Neuronal stem cell (in vitro differentiated cells): ENCODE measurements at regions not wholly inside any gene's neighbourhood (a gene's known extent, or its start where the extent isn't known, plus 50 kb on each side); places are given as distances from the start of the nearest gene placed in this dataset.

Experiments used
- DNase-seq: peaks from one replicate; pipeline ENCODE4 v3.0.0-alpha.2; 2013; ENCODE audit warnings: low spot score
- H2AFZ ChIP-seq: one replicate; pipeline ENCODE4 v1.6.1; 2013; ENCODE audit warnings: mild to moderate bottlenecking, low read length, inconsistent platforms
- H2AK5ac ChIP-seq: 2 replicates; pipeline ENCODE4 v1.6.1; 2013; ENCODE audit warnings: low read depth, mild to moderate bottlenecking, inconsistent platforms, low read length, moderate library complexity, mixed read lengths
- H2BK120ac ChIP-seq: 2 replicates; pipeline ENCODE4 v1.6.1; 2013; ENCODE audit warnings: low read depth, mild to moderate bottlenecking, inconsistent platforms, low read length, moderate library complexity, mixed read lengths
- H2BK12ac ChIP-seq: one replicate; pipeline ENCODE4 v1.6.1; 2013; ENCODE audit warnings: low read length, inconsistent platforms
- H2BK15ac ChIP-seq: 2 replicates; pipeline ENCODE4 v1.6.1; 2013; ENCODE audit warnings: mild to moderate bottlenecking, low read length, inconsistent platforms, mixed read lengths
- H2BK5ac ChIP-seq: one replicate; pipeline ENCODE4 v1.6.1; 2013; ENCODE audit warnings: inconsistent platforms, mild to moderate bottlenecking, low read length, moderate library complexity
- H3K14ac ChIP-seq: one replicate; pipeline ENCODE4 v1.6.1; 2013; ENCODE audit warnings: low read length, inconsistent platforms
- H3K18ac ChIP-seq: 2 replicates; pipeline ENCODE4 v1.6.1; 2013; ENCODE audit warnings: low read length, inconsistent platforms
- H3K23ac ChIP-seq: 2 replicates; pipeline ENCODE4 v1.6.1; 2013; ENCODE audit warnings: low read depth, mild to moderate bottlenecking, mixed read lengths, low read length, inconsistent platforms; ENCODE audit not compliant: poor library complexity
- H3K27ac ChIP-seq: replicated peaks from 3 replicates; pipeline ENCODE4 v1.5.1; 2013; ENCODE audit warnings: low read length, inconsistent platforms
- H3K27me3 ChIP-seq, 3 experiments: 2 replicates each; pipeline ENCODE4 v1.6.1; 2013; ENCODE audit warnings: low read length in 3 of 3, mild to moderate bottlenecking in 2 of 3, inconsistent platforms in 1 of 3, low read depth in 1 of 3, mixed read lengths in 1 of 3, moderate library complexity in 1 of 3; ENCODE audit not compliant: control insufficient read depth in 3 of 3, insufficient read depth in 3 of 3
- H3K36me3 ChIP-seq, 2 donors: replicated peaks in 1 of 2; 2 replicates each; pipeline ENCODE4 v1.6.1; 2013; ENCODE audit warnings: low read length in 2 of 2; ENCODE audit not compliant: control insufficient read depth in 2 of 2, insufficient read depth in 2 of 2
- H3K4ac ChIP-seq: 2 replicates; pipeline ENCODE4 v1.6.1; 2013; ENCODE audit warnings: inconsistent platforms, mild to moderate bottlenecking, low read length, moderate library complexity
- H3K4me1 ChIP-seq, 2 donors: 1 replicate in 1 of 2; 2 replicates in 1 of 2; pipeline ENCODE4 v1.6.1; 2013; ENCODE audit warnings: low read length in 2 of 2, low read depth in 1 of 2; ENCODE audit not compliant: control insufficient read depth in 2 of 2, insufficient read depth in 1 of 2
- H3K4me2 ChIP-seq: one replicate; pipeline ENCODE4 v1.6.1; 2013; ENCODE audit warnings: mild to moderate bottlenecking, low read length, inconsistent platforms; ENCODE audit not compliant: insufficient read depth, poor library complexity, severe bottlenecking
- H3K4me3 ChIP-seq, 2 donors: 2 replicates each; pipeline ENCODE4 v1.5.1; 2013; ENCODE audit warnings: low read length in 2 of 2, mild to moderate bottlenecking in 2 of 2, inconsistent platforms in 1 of 2, moderate library complexity in 1 of 2
- H3K79me1 ChIP-seq: one replicate; pipeline ENCODE4 v1.6.1; 2013; ENCODE audit warnings: low read depth, mild to moderate bottlenecking, inconsistent platforms, low read length, moderate library complexity
- H3K9ac ChIP-seq: one replicate; pipeline ENCODE4 v1.6.1; 2013; ENCODE audit warnings: mild to moderate bottlenecking, low read depth, low read length, inconsistent platforms; ENCODE audit not compliant: poor library complexity
- H3K9me3 ChIP-seq, 2 donors: replicated peaks in 1 of 2; 2 replicates each; pipeline versions ENCODE3 to v1.6.1; 2013; ENCODE audit warnings: low read length in 2 of 2, mild to moderate bottlenecking in 2 of 2, inconsistent platforms in 1 of 2, low read depth in 1 of 2, mixed read lengths in 1 of 2, moderate library complexity in 1 of 2; ENCODE audit not compliant: control insufficient read depth in 2 of 2, insufficient read depth in 1 of 2
- H4K8ac ChIP-seq: one replicate; pipeline ENCODE4 v1.6.1; 2013; ENCODE audit warnings: low read depth, mild to moderate bottlenecking, inconsistent platforms, low read length, moderate library complexity
- H4K91ac ChIP-seq: one replicate; pipeline ENCODE4 v1.6.1; 2013; ENCODE audit warnings: low read length, low read depth, mild to moderate bottlenecking, inconsistent platforms; ENCODE audit not compliant: poor library complexity
- WGBS, 2 donors: extraction: QIAGEN DNeasy Blood & Tissue Kit; methylation state at CpG; one replicate each; pipeline ENCODE4 v1.1.7; 2013; ENCODE audit warnings: missing lambda C conversion rate in 2 of 2, mixed read lengths in 1 of 2; ENCODE audit not compliant: insufficient read length in 2 of 2, insufficient replicate concordance in 1 of 2; ENCODE audit errors: extremely low coverage in 2 of 2; 5-methylcytosine and 5-hydroxymethylcytosine counted together

- Histone ChIP-seq H3K9ac (no peak overlapping the region), H2BK15ac (no peak overlapping the region), H3K4ac (no peak overlapping the region), H3K36me3 (no peaks in the 10 kb centered on the region), H3K14ac (no peak overlapping the region), H3K79me1 (no peaks in the 10 kb centered on the region), H3K4me3 (no peak overlapping the region), H2AK5ac (no peak overlapping the region), H4K8ac (no peak overlapping the region), H2BK5ac (no peak overlapping the region), H3K4me2 (no peak overlapping the region), H3K23ac (no peak overlapping the region), H3K4me1 (no peaks in the 10 kb centered on the region), H3K18ac (no peak overlapping the region), H2BK120ac (no peak overlapping the region), H2BK12ac (no peak overlapping the region), H4K91ac (no peak overlapping the region), H2AFZ (no peak overlapping the region), H3K27ac (no peak overlapping the region), H3K27me3 (no peaks in the 10 kb centered on the region), H3K9me3 (no peaks in the 10 kb centered on the region)
- DNase-seq = no peak
- WGBS, 2 donors = no CpG with 5 or more reads among the region's 4 CpGs
These were observed 334.1 kb downstream of the ZNF674 start for GRCh38 chrX:46211079-46211478.

GRCh38 chrX:46209768-46210167, 335.5 kb downstream of the ZNF674 start:
- H2BK12ac ChIP-seq = no peak overlapping the region
- no peak overlapping the region for H3K4ac ChIP-seq
- H2BK120ac ChIP-seq = no peak overlapping the region
- H2AK5ac ChIP-seq = no peak overlapping the region
- no peak overlapping the region for H3K9ac ChIP-seq
- H2AFZ ChIP-seq = no peak overlapping the region
- H4K8ac ChIP-seq = no peak overlapping the region
- no peak overlapping the region for H3K18ac ChIP-seq
- no peak overlapping the region for H3K27ac ChIP-seq
- no peaks in the 10 kb centered on the region for H3K36me3 ChIP-seq
- no peaks in the 10 kb centered on the region for H3K9me3 ChIP-seq
- no peak overlapping the region for H3K14ac ChIP-seq
- H2BK15ac ChIP-seq = no peak overlapping the region
- no peak overlapping the region for H3K4me3 ChIP-seq
- no peaks in the 10 kb centered on the region for H3K79me1 ChIP-seq
- no peaks in the 10 kb centered on the region for H3K4me1 ChIP-seq
- no peak for DNase-seq
- H3K4me2 ChIP-seq = no peak overlapping the region
- H2BK5ac ChIP-seq = no peak overlapping the region
- WGBS, 2 donors = no CpG with 5 or more reads among the region's 4 CpGs
- H3K27me3 ChIP-seq = no peaks in the 10 kb centered on the region
- H4K91ac ChIP-seq = no peak overlapping the region
- H3K23ac ChIP-seq = no peak overlapping the region

GRCh38 chrX:46209037-46209436, 336.2 kb downstream of the ZNF674 start:
- Histone ChIP-seq H3K36me3 (no peaks in the 10 kb centered on the region), H3K4me3 (no peak overlapping the region), H3K4me1 (no peaks in the 10 kb centered on the region), H3K14ac (no peak overlapping the region), H2AFZ (no peak overlapping the region), H2BK5ac (no peak overlapping the region), H3K4me2 (no peak overlapping the region), H3K18ac (no peak overlapping the region), H3K9me3 (no peaks in the 10 kb centered on the region), H2AK5ac (no peak overlapping the region), H2BK15ac (no peak overlapping the region), H2BK12ac (no peak overlapping the region), H3K4ac (no peak overlapping the region), H3K79me1 (no peaks in the 10 kb centered on the region), H3K9ac (no peak overlapping the region), H2BK120ac (no peak overlapping the region), H3K23ac (no peak overlapping the region), H3K27me3 (no peaks in the 10 kb centered on the region), H4K8ac (no peak overlapping the region), H3K27ac (no peak overlapping the region), H4K91ac (no peak overlapping the region)
- DNase-seq = no peak

- Histone ChIP-seq H2BK120ac (no peak overlapping the region), H3K27ac (no peak overlapping the region), H2BK12ac (no peak overlapping the region), H3K9ac (no peak overlapping the region), H3K9me3 (no peaks in the 10 kb centered on the region), H2AFZ (no peak overlapping the region), H3K4ac (no peak overlapping the region), H3K4me2 (no peak overlapping the region), H3K27me3 (no peaks in the 10 kb centered on the region), H4K8ac (no peak overlapping the region), H2BK15ac (no peak overlapping the region), H3K79me1 (no peaks in the 10 kb centered on the region), H3K4me3 (no peak overlapping the region), H2AK5ac (no peak overlapping the region), H4K91ac (no peak overlapping the region), H3K4me1 (no peaks in the 10 kb centered on the region), H3K23ac (no peak overlapping the region), H3K14ac (no peak overlapping the region), H3K36me3 (no peaks in the 10 kb centered on the region), H2BK5ac (no peak overlapping the region), H3K18ac (no peak overlapping the region)
- no peak for DNase-seq
- WGBS, 2 donors = no CpG with 5 or more reads among the region's 2 CpGs
These were observed 336.9 kb downstream of the ZNF674 start for GRCh38 chrX:46208225-46208854.
